GM18511 (cell line): ENCODE measurements at regions not wholly inside any gene's neighbourhood (a gene's known extent, or its start where the extent isn't known, plus 50 kb on each side); places are given as distances from the start of the nearest gene placed in this dataset.

ENCODE experiments used
- ATAC-seq: cut with Tn5 transposase; IDR thresholded peaks from one replicate; pipeline ENCODE4 v1.9.1; 2021; ENCODE audit warnings: mild to moderate bottlenecking, moderate library complexity; ENCODE audit not compliant: unreplicated experiment

GRCh38 chr18:8962855-8963635 lies 139.5 kb upstream of the NDUFV2 start:
- ATAC-seq = no peak

GRCh38 chr18:8963876-8964275 lies 138.6 kb upstream of the NDUFV2 start:
- no peak for ATAC-seq

- no peak for ATAC-seq
Measured at GRCh38 chr18:8965398-8965797, 137.1 kb upstream of the NDUFV2 start.

DNA sequence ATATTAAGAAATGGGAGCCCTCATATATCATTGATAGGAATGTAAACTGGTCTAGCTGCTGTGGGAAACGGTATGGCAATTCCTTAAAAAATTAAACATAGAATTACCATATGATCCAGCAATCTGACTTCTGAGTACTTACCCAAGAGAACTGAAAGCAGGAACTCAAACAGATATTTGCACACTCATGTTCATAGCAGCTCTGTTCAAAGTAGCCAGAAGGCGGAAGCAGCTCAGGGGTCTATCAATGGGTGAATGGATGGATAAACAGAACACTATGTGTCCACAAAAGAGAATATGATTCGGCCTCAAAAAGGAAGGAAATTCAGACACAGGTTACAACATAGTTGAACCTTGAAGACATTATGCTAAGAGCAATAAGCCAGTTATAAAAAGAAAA lies 135.7 kb upstream of the NDUFV2 start:
- no peak for ATAC-seq

- ATAC-seq = peak; percentile 56
Measured at GRCh38 chr18:8967573-8967972, 134.9 kb upstream of the NDUFV2 start.

DNA sequence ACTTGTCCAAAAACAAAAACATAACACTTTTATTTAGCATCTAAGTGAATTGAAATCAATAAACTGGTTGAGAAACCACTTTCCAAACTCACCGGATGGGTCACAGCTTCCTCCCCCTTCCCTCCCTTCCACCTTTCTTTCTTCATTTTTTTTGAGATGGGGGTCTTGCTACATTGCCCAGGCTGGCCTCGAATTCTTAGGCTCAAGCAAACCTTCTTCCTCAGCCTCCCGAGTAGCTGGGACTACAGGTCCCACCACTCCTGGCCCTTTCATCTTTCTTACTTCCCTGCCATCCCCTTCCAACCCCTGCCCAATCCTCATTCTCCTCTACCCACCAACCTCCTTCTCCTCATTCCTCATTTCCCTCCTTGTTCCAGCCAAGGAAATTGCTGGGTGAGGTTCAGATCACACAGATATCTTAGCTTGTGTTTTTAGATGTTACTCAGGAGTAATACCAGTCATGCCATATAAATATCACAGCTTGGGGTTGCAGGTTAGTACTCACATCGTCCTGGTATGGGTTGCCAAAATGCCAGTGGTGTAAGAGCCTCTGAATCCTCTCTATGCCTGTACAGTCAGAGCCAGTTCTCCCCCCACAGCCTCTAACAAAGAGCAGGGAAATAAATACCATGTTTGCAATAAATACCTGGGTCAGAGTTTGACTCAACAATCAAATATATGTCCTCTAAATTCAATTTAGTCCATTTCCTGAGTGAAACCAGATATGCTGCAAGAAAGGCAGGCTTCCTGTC lies 132.7 kb upstream of the NDUFV2 start:
- ATAC-seq = no peak

GRCh38 chr18:8970843-8971242 lies 131.7 kb upstream of the NDUFV2 start:
- no peak for ATAC-seq

DNA sequence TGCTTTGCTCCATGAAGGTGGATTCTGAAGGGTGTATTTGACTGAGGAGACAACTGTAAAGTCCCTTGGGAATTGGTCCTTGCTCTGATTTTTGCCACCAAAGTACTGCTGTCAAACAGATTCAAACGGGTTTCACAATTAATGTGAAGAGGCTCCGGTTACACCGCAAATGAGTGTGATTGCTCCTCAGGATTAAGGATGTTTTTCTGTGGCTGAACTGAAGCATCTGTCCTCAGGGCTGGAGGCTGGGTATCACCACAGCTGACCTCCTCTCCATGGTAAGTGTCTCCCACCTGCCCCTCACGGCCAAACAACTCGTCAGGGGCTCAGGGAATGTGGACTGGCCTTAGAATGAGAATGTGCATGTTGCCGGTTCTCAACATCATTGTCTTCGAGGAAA lies 130.4 kb upstream of the NDUFV2 start:
- no peak for ATAC-seq

DNA sequence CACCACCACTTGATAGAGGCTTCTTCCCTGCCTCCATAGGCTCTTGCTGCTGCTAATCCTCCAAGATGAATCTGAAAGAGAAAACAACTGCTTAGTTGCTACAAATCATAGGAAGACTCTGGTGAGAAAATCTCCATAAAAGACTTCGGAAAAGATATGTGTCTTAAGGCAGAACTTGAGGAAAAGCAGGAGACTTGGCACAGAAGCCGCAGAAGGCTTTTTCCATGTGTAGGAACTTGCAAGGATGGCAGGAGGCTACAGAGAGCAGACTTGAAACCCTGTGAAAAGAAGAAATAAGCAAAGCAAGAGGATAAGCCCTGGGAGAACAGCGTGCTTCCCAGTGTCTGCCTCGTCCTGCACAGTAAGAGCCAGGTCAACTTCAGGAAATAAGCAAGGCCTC lies 128.2 kb upstream of the NDUFV2 start:
- no peak for ATAC-seq

DNA sequence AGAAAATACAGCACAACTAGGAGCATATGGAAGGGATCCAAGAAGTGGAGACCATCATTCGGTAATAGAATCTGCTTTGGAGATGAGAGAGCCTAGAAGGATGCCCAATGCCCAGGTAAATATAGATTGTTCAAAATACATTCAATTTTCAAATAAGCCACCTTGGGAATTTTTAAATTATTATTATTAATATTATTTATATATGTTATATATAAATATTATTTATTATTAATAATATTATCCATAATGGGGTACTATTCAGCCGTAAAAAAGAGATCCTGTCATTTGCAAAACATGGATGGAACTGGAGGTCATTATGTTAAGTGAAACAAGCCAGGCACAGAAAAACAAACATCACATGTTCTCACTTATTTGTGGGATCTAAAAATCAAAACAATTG lies 127.8 kb upstream of the NDUFV2 start:
- ATAC-seq = no peak

GRCh38 chr18:8975624-8976023 lies 126.9 kb upstream of the NDUFV2 start:
- ATAC-seq = no peak

GRCh38 chr18:8976606-8977005 lies 125.9 kb upstream of the NDUFV2 start:
- ATAC-seq = no peak

DNA sequence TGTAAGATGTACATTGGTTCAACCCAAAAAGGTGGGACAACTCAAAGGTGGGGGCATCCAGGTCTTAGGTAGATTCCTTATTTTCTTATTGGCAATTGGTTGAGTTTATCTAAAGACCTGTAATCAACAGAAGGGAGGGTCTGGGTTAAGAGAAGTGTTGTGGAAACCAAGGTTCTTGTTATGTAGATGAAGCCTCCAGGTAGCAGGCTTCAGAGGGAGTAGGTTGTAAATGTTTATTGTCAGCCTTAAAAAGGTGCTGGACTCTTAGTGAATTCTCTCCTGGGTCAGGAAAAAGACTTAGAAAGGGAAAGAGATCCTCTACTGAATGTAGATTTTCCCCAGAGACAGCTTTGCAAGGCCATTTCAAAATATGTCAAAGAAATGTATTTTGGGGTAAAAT lies 125.3 kb upstream of the NDUFV2 start:
- ATAC-seq = no peak

DNA sequence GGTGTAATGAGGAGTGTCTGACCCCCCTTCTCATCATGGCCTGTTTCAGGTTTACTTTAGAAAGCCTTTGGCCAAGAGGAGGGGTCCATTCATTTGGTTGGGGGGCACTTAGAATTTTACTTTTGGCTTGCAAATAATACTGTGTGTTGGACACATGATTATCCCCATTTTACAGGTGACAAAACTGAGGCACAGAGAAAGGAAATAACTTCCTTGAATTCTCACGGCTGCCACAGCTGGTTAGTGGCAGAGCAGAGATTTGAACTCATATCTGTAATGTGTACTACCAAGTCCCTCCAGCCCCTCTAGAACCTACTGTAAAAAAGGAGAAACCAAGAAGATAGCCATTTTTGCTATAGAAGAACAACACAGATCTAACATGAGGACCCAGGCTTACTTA lies 124.8 kb upstream of the NDUFV2 start:
- ATAC-seq = no peak

DNA sequence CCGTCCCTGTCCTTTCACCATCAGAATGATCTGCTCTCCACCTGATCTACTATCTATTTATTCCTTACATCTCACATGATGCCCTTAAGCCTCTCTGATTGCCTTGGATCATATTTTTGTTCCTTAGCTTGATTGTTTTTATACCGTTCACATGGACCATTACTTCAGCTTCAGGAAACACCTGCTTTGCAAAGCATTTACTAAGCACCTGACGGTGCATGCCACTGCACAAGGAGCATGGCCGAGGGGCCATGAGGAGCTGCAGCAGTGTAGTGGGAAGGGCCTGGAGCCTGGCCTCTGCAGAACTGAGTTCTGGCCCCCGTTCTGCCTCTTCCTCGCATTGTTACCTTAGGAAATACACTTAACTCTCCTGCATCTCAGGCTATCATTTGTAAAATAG lies 124.1 kb upstream of the NDUFV2 start:
- no peak for ATAC-seq

GRCh38 chr18:8979258-8979988 lies 123.1 kb upstream of the NDUFV2 start:
- ATAC-seq = no peak

DNA sequence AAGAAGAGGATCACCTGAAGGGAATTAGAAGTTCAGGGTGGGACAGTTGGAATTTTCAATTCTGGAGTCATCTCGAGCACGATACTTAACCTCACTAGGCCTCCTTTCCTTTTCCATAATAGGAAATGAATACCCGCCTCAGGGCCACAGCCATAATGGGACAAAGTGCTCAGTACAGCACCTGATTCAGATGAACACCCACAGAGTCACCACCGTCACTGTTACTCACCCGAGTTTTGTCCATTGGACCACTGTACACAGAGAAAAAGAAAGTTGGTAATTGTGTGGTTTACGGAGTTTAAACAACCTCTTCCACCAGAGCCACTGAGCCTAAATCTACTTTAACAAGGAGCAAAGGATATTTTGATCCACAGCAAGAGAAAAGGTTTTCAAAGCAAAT lies 122.0 kb upstream of the NDUFV2 start:
- ATAC-seq = no peak

DNA sequence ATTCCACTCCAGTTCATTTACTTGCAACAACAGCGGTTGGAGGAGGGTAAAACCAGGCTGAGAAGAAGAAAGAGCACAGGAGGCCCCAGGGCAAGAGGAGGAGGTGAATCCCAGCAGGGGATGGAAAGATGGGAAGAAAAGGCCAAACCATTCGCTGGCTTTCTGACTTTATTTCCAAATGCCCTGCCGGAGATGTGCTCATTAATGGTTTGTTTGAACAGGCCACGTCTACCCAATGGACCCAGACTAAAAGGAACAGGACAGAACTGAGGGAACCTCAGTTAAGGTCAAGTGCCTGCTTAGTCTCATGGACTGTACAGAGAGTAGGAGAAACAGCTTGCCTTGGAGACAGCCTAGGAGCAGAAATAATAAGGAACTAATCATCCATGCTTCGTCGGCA lies 121.6 kb upstream of the NDUFV2 start:
- no peak for ATAC-seq

- no peak for ATAC-seq
Measured at GRCh38 chr18:8982416-8983183, 119.9 kb upstream of the NDUFV2 start.

DNA sequence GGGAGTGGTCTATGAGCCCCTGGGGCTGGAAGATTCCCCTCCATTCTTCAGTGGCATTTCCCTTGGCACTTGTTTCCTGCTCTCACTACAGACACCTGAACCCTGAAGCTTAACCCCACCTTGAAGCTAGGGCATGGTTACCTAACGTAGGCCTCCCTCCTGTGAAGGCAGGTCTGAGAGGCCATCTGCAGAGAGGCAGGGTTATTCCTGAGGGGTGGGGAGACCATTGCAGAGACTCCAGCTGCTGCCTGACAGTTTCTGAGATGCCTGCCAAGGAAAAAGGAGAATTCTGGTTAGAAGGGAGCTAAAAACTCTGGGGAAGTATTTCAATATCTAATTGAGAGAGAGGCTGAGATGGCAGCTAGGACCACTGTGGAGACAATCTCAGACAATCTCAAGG lies 119.3 kb upstream of the NDUFV2 start:
- no peak for ATAC-seq

- ATAC-seq = no peak
Measured at GRCh38 chr18:8984131-8984721, 118.3 kb upstream of the NDUFV2 start.
